Body of pancreas (tissue), 4 donors: ENCODE measurements at regions not wholly inside any gene's neighbourhood (a gene's known extent, or its start where the extent isn't known, plus 50 kb on each side); places are given as distances from the start of the nearest gene placed in this dataset.
A peak's percentile ranks its signal among the peaks of the same experiment; 100 is the strongest.

Experiments used
- ATAC-seq: fragments of 150-250 bp; one replicate; pipeline ENCODE4 v1.9.1; 2016
- DNase-seq, 4 donors: peaks; one replicate each; pipeline ENCODE4 v3.0.0-alpha.2; 2019
- H3K27ac ChIP-seq, 4 donors: fragments of 200-600 bp; sonication (generic); 1 replicate in 3 of 4; 2 replicates in 1 of 4; pipeline versions ENCODE4 v1.5.1 to v1.6.1; 2016 to 2019; ENCODE audit warnings: mild to moderate bottlenecking in 1 of 4, mixed read lengths in 1 of 4, moderate library complexity in 1 of 4
- H3K27me3 ChIP-seq, 2 donors: fragments of 200-600 bp; sonication (generic); one replicate each; pipeline ENCODE4 v1.6.0; 2016; ENCODE audit warnings: mild to moderate bottlenecking in 1 of 2
- H3K36me3 ChIP-seq, 2 donors: fragments of 200-600 bp; sonication (generic); replicated peaks in 1 of 2; 2 replicates each; pipeline ENCODE4 v1.5.1; 2016; ENCODE audit warnings: low read depth in 2 of 2; ENCODE audit not compliant: insufficient read depth in 1 of 2
- H3K4me1 ChIP-seq: fragments of 200-600 bp; sonication (generic); one replicate; pipeline ENCODE4 v1.6.0; 2016
- H3K4me3 ChIP-seq, 2 donors: fragments of 200-600 bp; sonication (generic); 1 replicate in 1 of 2; 2 replicates in 1 of 2; pipeline ENCODE4 v1.5.1; 2016 to 2019
- H3K9me3 ChIP-seq, 3 donors: fragments of 200-600 bp; sonication (generic); 1 replicate in 2 of 3; 2 replicates in 1 of 3; pipeline ENCODE4 v1.5.1; 2016
- CTCF ChIP-seq, 7 experiments: fragments of 450-650 bp in 4 of 7; fragments of 200-600 bp in 3 of 7; sonication (generic) in 3 of 7; IDR thresholded peaks; one replicate each; pipeline ENCODE4 v1.5.1; 2016 to 2019; ENCODE audit warnings: antibody characterized with exemption in 7 of 7
- POLR2A ChIP-seq, 3 donors: fragments of 450-650 bp; IDR thresholded peaks; one replicate each; pipeline ENCODE4 v1.6.1; 2016; ENCODE audit warnings: antibody characterized with exemption in 3 of 3, mild to moderate bottlenecking in 2 of 3
- WGBS, 2 donors: methylation state at CpG; one replicate each; pipeline ENCODE4 v1.1.5; 2017; 5-methylcytosine and 5-hydroxymethylcytosine counted together
- intact Hi-C: fragments of 100-400 bp; cut with DNase I; formaldehyde crosslinking; loops from one replicate; pipeline ENCODE4 v1.15.1; 2023

GRCh38 chr4:166594326-166594946 is 639.9 kb downstream of the SPOCK3 start:
- DNase-seq, result peak; percentile 53 to 63 (median 60)

GRCh38 chr4:166600264-166600663 is 634.0 kb downstream of the SPOCK3 start:
- intact Hi-C loops, result no loop called here
- no peak for ATAC-seq
- Histone ChIP-seq H3K27ac (no peak overlapping the region), H3K9me3 (no peaks in the 10 kb centered on the region), H3K4me3 (no peak overlapping the region), H3K36me3 (no peaks in the 10 kb centered on the region), H3K4me1 (no peaks in the 10 kb centered on the region), H3K27me3 (no peaks in the 10 kb centered on the region)
- TF ChIP-seq CTCF (IDR thresholded peaks at IDR 0.05) (no peak), POLR2A (IDR thresholded peaks at IDR 0.05) (no peak)
- 47 to 51% methylated on average over 1 of the region's 1 CpG for WGBS, 2 donors
- DNase-seq, result no peak

More at GRCh38 chr4:166594326-166594946, 639.9 kb downstream of the SPOCK3 start:
- H3K9me3 ChIP-seq, result no peaks in the 10 kb centered on the region
- H3K27ac ChIP-seq, result no peak overlapping the region
- peak; percentile 8 to 76 (median 65) for TF ChIP-seq CTCF (IDR thresholded peaks at IDR 0.05)
- no peak for TF ChIP-seq POLR2A (IDR thresholded peaks at IDR 0.05)
- no peak overlapping the region for H3K4me3 ChIP-seq
- H3K4me1 ChIP-seq, result no peaks in the 10 kb centered on the region
- no peaks in the 10 kb centered on the region for H3K36me3 ChIP-seq
- intact Hi-C loops, result loop anchor here (10.0 kb wide), 1 partner anchor 430 kb away; no protein-coding TSS in a partner anchor
- 88 to 93% methylated on average over 1 of the region's 1 CpG for WGBS, 2 donors
- H3K27me3 ChIP-seq, result no peaks in the 10 kb centered on the region
- peak; percentile 86 for ATAC-seq

- H3K36me3 ChIP-seq, result no peaks in the 10 kb centered on the region
- 75 to 78% methylated on average over 8 of the region's 8 CpGs for WGBS, 2 donors
- no peaks in the 10 kb centered on the region for H3K9me3 ChIP-seq
- DNase-seq (no peak), ATAC-seq (no peak)
- intact Hi-C loops, result no loop called here
- H3K4me3 ChIP-seq, result no peak overlapping the region
- no peak overlapping the region for H3K27ac ChIP-seq
- H3K4me1 ChIP-seq, result no peaks in the 10 kb centered on the region
- H3K27me3 ChIP-seq, result no peaks in the 10 kb centered on the region
- no peak for TF ChIP-seq POLR2A (IDR thresholded peaks at IDR 0.05)
- TF ChIP-seq CTCF (IDR thresholded peaks at IDR 0.05), result no peak
These were observed 632.2 kb downstream of the SPOCK3 start for GRCh38 chr4:166602068-166602467.

GRCh38 chr4:166622425-166622977 is 611.8 kb downstream of the SPOCK3 start:
- DNase-seq (no peak), ATAC-seq (no peak)
- intact Hi-C loops, result no loop called here
- WGBS, 2 donors, result 56 to 65% methylated on average over 6 of the region's 6 CpGs
- no peaks in the 10 kb centered on the region for H3K4me1 ChIP-seq
- TF ChIP-seq CTCF (IDR thresholded peaks at IDR 0.05) (no peak), POLR2A (IDR thresholded peaks at IDR 0.05) (no peak)
- no peaks in the 10 kb centered on the region for H3K27me3 ChIP-seq
- no peak overlapping the region for H3K4me3 ChIP-seq
- H3K9me3 ChIP-seq, result no peaks in the 10 kb centered on the region
- no peak overlapping the region for H3K27ac ChIP-seq
- H3K36me3 ChIP-seq, result no peaks in the 10 kb centered on the region
